CD4-positive, alpha-beta T cell treated with Interferon gamma for 1 hour (primary cell): ENCODE measurements at regions not wholly inside any gene's neighbourhood (a gene's known extent, or its start where the extent isn't known, plus 50 kb on each side); places are given as distances from the start of the nearest gene placed in this dataset.
"Not testable (repeated sequence)": the region's sequence is repeated elsewhere in the genome, so short reads cannot be mapped to it uniquely, and the experiment has no call there.

Source experiments
- DNase-seq: peaks from one replicate; pipeline ENCODE4 v3.0.0-alpha.2; 2020

DNA sequence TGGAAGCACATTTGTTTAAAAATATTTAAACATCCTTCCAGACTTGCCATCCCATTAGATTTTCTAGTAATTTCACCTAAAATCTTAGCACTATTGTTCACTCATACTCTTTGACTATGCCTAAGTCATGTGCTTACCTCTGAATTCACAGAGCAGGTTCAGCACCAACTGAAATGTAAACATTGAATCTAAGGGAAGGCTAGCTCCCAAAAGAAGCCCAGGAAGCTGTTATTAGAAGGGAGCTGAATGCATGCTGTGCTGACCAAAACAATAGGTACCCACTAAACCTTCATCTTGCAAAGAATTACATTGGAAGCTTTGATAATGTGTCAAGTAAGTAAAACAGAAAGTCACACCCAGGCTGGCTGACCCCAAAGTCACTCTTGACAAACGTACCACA lies 571.3 kb downstream of the GABRG2 start:
- no peak for DNase-seq

DNA sequence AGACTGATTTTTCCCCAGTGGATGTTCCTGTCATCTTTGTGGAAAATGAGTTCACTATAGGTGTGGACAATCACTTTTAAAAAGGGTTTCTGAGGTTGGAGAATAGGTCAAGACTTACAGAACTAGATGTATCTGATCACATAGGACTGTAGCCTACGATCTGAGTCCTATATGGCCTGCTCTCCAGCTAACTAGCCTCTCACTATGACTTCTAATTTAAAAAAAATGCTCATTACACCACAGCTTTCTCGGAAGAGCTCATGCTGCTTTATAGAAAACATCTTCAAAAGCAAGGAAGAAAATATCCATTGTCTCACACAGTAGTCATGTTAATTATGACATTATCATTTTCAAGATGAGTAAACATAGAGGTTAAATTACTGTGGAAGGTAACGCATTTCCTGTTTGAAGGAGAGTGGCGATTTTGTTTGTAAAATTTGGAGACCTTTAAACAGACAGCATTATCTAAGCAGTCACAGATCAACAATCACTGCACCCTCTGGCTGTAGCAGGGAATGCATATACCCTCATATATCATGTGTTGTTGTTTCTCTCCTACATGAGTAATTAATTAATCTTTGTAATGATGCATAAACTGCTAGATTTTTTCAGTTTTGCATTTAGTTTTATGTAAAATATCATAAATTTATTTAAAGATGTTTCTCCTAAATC lies 573.7 kb downstream of the GABRG2 start:
- DNase-seq: no peak

DNA sequence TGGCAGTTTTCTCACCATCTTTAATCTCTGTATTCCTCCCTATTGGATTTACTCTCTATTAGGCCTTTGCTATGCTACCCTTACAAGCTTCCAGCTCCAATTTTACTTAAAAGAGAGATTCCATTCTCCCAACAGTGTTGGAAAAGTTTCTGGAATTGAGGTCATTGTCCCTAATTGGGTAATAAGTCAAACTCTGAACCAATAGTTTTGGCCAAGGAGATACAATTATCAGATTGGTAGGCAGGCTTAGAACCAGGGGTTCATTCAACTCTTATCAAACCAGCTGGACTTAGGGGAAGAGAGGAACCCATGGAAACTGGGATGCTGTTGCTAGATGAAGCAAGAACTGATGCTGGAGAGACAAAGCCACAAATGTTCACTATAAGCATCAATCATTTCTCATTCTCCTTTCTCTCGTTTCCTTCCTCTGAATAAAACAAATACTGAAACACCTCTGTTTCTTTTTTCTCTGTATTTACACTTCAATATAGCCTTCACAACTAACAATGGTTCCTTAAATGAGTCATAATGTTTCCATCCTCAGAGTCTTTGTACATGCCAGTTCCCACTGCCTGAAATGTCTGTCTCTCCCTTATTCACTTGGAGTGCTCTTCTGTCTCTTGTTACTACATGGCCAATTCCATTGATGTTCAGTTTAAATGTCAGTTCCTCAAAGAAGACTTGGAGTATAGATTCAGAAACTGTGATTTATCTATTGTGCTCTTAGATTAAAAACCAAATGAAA lies 587.3 kb downstream of the GABRG2 start:
- no peak for DNase-seq

DNA sequence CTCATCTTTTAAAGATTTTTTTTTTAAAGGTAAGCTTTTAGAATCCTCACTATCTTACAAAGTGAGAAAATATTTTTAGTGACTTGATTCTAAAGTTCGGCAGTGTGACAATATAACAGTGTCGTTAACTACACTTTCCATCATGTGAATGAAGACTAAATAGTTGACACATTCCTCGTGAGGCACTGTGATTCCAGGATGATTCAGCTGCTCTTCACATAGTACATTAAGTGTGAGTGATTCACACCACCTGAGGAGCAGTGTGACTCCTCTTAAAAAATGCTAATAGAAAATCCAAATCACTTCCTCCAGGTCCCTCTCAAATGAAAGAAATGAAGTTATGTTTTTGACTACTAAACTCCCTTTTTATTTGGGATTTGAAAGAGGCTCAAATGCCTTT lies 589.5 kb downstream of the GABRG2 start:
- DNase-seq: no peak

DNA sequence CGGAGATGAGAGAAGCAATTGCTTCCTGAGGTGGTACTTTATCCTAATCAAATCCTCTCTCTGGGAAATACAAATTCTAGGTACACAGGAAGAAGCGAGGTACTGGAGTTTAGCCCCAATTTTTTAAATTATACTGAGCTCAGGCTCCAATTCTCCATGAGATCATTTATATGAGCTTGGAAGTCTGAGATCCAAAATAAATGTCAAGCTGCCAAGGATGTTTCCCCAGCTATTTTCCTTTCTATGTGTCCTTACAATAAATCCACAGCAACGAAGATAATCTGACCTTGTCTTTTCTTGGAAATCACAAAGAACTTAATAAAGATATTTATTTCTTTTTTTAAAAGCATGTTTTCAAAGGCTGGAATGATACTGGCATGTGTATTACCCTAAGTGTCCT lies 597.3 kb downstream of the GABRG2 start:
- no peak for DNase-seq

DNA sequence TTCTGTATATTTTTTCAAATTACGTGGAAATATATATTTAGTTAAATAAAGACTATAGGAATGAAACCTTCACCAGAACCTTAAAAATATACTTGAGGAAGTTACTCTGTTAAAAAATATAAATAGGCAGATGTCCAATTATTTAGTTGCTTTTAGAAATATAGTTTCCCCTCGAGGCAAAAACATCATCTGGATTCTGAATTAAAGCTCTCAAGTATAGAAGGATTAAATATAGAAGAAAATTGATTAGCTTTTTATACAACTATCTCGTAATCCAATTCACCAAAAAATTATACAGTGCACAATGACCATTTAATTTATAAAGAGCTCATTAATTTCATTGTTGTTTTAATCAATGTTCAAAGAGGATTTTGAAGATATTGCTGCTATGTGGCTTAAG lies 601.4 kb downstream of the GABRG2 start:
- DNase-seq: no peak

DNA sequence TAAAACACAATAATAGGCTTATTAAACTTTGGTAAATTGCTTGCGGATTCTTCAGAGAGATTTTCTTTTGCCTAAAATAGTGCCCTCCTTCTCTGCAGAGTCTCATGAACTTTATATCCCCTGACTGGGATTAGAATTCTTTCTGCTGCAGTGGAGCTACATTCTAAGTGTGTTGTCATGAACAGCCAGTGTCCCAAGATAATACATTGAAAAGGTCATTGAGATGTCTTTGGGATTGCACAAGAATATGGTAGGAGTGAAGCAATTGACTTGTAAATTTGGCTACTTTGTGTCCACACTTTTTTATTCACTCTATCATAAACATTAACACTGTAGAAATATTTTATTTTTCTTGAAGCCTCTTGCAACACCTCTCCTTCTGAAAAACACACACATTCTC lies 604.5 kb downstream of the GABRG2 start:
- no peak for DNase-seq

DNA sequence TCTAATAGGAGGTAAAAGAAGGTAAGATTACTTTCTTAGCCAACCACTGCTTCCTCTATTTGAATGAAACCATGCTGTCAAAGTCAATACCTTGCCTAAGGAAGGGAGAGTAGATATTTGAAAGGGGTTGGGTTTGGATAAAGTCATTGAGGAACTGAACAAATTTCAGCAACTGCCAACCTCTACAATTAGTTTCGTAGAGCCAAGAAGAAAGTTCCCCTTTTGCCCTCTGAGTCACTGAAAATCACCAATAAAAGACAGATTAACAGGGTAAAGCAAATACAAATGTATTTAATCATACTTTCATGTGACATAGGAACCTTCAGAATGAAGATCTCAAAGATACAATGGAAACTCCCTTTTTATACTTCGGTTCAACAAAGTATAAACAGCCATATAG lies 615.7 kb downstream of the GABRG2 start:
- DNase-seq: no peak

DNA sequence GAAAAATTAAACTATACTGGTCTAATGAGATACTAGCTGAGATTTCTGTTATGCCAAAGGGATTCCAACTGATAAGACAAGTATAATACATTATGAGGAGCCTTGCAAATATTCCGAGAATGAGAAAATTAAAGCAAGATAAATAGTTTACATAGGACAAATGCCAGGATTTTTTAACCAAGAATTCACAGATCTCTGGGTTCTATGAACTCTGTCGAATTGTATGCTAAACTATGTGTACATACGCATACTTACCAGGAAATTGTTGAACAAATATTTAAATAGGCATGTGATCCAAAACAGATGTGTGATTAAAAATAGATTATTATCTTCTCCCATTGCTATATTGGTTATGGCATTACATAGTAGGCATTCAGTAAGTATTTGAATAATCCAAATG lies 616.6 kb downstream of the GABRG2 start:
- DNase-seq: no peak

DNA sequence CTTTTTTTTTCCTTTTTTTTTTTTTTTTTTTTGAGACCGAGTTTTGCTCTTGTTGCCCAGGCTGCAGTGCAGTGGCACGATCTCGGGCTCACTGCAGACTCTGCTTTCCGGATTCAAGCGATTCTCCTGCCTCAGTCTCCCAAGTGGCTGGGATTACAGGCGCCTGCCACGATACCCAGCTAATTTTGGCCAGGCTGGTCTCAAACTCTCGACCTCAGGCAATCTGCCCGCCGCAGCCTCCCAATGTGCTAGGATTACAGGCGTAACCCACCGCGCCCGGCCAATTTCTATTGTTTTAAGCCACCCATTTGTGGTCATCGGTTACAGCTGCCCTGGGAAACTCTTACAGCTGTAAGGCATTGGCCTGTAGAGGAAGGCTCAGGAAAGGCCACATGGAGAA lies 617.7 kb downstream of the GABRG2 start:
- DNase-seq: no peak

DNA sequence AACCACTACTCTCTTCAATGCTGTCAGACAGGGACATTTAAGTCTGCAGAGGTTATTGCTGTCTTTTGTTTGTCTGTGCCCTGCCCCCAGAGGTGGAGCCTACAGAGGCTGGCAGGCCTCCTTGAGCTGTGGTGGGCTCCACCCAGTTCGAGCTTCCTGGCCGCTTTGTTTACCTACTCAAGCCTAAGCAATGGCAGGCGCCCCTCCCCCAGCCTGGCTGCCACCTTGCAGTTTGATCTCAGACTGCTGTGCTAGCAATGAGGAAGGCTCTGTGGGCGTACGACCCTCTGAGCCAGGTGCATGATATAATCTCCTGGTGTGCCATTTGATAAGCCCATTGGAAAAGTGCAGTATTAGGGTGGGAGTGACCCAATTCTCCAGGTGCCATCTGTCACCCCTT lies 628.7 kb downstream of the GABRG2 start:
- DNase-seq: not testable (repeated sequence)

DNA sequence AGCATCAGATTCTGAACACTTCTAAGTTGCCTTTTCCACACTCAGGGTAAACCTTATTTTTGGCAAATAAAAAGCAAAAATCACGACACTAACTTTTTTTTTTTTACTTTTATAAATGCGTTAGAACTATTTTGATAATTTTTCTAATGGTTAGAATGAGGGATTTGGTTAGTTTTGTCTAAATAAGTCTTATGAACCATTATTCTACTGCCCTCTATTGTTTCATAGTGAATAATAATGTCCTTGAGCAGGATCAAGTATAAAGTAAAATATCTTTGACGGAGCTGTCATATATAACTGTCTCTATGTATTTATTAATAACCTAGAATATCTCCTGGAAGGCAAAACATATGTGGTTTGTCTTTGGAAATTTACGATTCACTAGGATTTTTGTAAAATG lies 631.8 kb downstream of the GABRG2 start:
- DNase-seq: no peak

DNA sequence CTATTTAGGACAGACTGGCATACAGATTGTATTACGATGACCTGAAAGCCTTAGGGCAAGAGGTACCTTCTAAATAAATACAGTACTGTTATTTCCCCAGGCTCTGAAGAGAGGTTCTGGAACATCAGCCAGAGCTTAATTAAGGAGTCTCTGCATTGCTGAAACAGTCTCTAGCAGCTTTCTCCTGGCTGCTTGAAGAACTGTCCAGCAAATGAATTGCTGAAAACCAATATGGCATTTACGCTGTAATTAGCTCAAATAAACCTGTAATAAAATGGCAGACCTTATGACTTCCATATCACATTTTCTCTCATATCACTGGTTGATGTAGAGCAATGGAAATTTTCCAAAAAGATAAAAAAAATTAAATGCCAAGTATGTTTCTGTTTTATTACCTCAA lies 636.3 kb downstream of the GABRG2 start:
- no peak for DNase-seq

DNA sequence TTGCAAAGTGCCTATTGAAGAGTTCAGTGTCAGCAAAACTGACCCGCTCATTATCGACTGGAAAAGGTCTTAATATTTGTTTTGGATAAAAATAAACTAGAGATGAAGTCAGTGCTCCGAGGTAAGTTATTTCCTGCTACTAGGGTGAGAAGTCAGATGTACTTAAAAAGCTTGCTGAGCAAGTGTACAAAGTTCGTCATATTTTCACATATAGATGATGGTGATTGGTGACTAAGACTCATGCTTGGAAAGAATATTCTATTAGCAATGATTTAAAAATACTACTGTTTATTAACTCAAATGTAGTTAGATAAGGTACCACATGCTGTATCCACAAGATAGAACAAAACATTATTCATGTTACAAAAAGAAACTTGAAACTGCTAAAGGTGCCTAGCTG lies 643.7 kb downstream of the GABRG2 start:
- DNase-seq: no peak

DNA sequence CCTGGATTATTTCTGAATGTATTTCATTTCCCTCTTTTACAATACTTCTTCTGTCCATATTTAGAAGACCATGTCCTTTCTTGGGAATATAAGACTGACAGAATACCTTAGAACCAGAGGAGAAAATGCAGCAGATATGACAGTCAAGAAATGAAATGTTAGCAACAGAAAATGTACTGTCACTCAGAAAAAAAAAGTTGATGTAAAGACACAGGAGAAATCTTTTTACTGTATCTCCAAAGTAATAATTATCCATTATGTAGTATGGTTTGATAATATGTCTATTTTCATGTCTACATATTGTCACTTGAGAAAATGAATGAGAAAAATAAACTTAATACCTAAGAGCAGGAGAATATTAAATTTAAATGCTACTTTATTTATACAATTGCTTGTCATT lies 652.1 kb downstream of the GABRG2 start:
- DNase-seq: no peak

DNA sequence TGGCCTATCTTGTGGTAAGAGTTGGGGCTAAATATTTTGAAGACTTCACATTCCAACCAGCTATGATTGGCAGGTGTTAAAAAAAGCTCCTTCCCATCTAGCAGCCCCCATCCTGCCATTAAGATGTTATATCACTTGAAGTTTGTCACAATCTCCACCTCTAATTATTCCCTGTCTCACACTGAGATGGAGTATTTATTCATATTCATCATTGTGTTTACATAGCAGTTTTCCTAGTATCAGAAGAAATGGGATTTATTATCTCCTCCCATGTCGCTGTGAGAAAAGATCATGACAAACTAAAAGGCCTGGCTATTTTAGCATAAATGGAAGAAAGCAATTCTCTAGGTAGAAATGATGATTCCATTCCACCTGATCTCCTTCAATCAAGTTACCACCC lies 653.6 kb downstream of the GABRG2 start:
- DNase-seq: no peak

DNA sequence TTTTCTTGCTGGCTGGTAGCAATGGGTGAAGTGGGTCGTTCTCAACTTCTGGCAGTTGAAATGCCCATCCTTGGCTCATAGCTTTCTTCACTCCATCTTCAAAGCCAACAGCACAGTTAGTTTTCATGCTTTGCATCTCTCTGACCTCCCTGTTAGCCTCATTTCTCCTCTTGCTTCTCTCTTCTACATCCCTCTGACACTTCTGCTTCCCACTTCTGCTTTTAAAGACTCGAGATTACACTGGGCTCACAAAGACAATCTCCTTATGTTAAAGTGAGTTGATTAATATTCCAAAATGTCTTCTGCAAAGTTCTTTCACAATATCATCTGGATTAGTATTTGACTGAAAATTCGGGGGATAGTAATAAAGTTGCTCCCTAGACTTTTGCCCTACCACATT lies 684.8 kb upstream of the CCNG1 start:
- no peak for DNase-seq

DNA sequence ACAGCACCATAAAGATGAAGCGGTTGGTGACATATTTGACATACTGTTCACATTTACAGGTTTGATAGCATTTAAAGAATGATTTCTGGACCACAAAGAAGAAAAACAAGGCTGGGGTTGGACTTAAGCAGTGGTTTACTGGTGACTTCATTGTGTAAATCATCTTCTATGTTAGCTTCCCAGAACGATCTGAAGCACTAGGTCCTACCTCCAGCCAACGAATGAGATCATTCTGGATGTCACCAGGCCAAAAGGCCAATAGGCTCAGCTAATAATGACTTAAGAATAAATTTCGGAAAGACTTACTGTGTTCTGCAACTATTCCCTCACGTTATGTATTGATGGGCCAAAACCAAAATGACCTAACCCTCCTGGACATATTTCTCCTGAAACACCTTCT lies 675.3 kb upstream of the CCNG1 start:
- no peak for DNase-seq

DNA sequence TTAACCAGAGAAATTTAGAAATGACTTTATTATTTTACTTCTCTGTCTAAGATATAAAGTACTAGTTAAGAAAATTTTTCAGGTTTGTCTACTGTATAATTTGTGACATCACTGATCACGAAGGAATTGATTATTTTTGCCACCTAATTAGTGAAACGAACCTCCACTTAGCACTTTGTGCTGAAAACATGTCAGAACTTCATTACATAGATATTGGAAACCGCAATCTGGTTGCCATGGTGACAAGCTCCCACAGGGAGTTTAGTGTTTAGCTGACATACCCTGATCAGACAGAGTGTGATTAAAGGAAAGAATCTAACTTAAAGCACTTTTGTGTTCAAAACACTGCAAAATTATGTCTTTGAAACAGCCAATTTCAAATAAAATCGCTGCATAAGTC lies 668.4 kb upstream of the CCNG1 start:
- no peak for DNase-seq

DNA sequence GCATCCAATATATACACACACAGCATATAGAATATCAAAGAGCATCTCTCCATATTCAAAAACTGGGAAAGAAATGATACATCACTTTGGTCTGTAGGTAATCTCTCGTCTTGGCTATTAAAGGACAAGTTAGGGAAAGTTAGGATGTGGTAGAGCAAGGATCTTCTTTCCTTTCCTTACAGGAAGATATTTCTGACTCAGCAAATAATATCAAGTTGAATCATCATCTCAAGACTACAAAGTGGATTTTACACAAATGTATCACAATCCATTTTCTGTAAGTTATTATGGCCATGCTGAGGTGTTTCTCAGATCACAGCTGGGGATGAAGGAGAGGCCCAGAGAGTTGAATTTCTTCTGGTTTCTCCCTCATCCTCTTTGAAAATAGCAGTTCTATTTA lies 651.7 kb upstream of the CCNG1 start:
- no peak for DNase-seq

DNA sequence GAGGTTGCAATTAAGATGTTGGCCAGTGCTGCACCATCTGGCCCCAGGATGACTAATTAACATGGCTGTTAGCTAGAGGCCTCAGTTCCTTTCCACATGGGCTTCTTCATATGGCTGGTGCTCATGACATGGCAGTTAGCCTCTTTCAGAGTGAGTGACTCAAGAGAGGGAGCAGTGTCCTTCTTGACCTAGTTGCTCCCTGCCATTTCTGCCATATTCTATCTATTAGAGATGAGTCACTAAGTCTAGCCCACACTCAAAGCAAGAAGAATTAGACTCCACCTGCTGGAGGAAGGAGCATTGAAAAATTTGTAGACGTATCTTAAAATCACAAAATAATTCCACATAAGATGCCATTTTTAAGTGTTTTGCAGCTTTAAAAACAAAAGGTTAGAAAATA lies 651.2 kb upstream of the CCNG1 start:
- no peak for DNase-seq

DNA sequence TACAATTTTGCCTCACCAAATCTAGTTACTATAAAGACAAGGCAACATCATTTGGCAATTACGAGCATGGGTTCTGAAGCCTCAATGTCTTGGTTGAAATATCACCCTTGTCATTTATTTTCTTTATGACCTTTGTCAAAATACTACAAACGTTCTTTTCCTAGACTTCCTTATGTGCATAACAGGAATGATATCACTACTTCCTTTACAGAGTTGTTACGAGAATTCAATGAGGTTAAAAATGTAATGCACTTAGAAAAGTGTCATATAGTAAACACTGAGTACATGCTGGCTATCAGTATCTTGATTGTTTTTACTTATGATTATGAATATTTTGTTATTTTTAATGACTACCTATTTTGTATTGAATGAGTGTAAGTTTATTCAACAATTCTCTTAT lies 640.9 kb upstream of the CCNG1 start:
- DNase-seq: no peak

DNA sequence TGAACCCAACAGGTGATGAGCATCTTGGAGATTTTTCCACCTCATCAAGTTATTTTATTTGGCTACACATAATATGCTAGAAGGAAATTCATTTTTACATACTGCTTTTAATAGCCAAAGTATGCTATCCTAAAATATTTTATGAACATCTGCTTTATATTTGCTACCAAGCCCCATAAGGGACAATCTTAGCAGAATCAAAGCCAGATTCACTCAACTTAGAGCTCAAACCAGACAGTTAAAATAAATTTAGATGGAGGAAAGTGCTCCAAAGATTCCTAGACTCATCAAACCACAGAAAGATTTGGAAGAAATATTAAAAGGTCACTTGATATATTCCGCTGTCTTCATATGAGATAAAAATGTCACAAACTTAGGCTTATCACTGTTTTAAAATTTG lies 637.1 kb upstream of the CCNG1 start:
- no peak for DNase-seq

DNA sequence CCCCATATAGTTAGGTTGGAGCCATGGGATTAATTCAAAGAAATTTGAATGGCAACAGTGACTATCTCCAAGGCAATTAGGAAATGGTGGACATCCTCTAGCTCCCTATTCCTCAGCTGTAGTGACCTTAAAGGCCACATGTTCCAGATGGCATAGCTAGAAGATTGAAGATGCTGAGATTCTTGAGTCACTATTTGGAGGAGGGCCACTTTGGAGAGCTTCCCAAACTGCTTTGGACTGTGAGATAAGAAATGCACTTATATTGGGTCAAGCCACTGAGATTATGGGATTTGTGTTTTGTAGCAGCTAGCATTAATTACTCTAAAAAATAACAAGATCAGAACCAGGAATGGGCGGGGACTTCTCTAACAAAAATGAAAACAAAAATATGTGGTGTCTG lies 636.2 kb upstream of the CCNG1 start:
- DNase-seq: no peak

DNA sequence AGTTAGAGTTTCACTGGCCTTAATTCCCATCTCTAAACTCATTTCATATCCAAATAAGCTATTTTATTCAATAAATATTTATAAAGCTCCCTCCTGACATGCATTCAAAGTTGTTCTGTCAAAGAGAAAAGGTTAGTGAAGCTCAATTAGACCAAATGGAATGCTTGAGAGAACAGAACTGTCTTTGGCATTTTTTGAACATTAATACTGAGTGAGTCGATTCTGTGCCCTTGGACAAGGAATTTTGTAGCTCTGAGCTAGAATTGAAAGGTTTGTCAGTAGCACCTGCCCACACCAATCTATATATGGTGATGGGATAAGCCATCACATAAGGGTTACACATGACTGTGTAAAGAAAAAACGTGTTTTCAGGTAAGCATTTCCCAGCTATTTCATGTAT lies 631.2 kb upstream of the CCNG1 start:
- no peak for DNase-seq
